ENCODE measurements at regions not wholly inside any gene's neighbourhood (a gene's known extent, or its start where the extent isn't known, plus 50 kb on each side); places are given as distances from the start of the nearest gene placed in this dataset.

GRCh38 chr4:138964716-138965426 is 50.7 kb upstream of the NOCT start:
- intact Hi-C loops (cut with micrococcal nuclease) = no loop called here
- DNase-seq (no peak), ATAC-seq (no peak)
- CTCF ChIA-PET = no interaction called here
- H3K27ac ChIP-seq (ENCODE audit: low read length) = no peak overlapping the region
- no peaks in the 10 kb centered on the region for H3K79me2 ChIP-seq (ENCODE audit: low read length)
- H3K36me3 ChIP-seq (ENCODE audit: low read depth, low read length) = no peaks in the 10 kb centered on the region
- POLR2A ChIA-PET (ENCODE audit: unreplicated experiment) = no interaction called here
- no peaks in the 10 kb centered on the region for H3K27me3 ChIP-seq (ENCODE audit: low read length)
- H3F3A ChIP-seq (ENCODE audit: low read length, unreplicated experiment) = no peaks in the 10 kb centered on the region
- H2AFZ ChIP-seq (ENCODE audit: low read length) = no peak overlapping the region
- H3K4me3 ChIP-seq (ENCODE audit: low read length) = no peak overlapping the region
- H3K9me3 ChIP-seq (ENCODE audit: low read length) = no peaks in the 10 kb centered on the region
- H3K9me2 ChIP-seq (replicated peaks; ENCODE audit: low read length) = no peaks in the 10 kb centered on the region
- no peaks in the 10 kb centered on the region for H3K4me1 ChIP-seq (ENCODE audit: insufficient read depth, low read length)
- H3K4me2 ChIP-seq (ENCODE audit: low read length) = no peak overlapping the region
- no TSS peak for BruUV-seq (replicated peaks)
- H3K9ac ChIP-seq (ENCODE audit: low read length) = no peak overlapping the region
- H4K20me1 ChIP-seq (ENCODE audit: low read length) = no peaks in the 10 kb centered on the region
- TF ChIP-seq EZH2phosphoT487 (IDR thresholded peaks at IDR 0.05; ENCODE audit: borderline replicate concordance, low read length) (no peak), EZH2 (IDR thresholded peaks at IDR 0.05; ENCODE audit: low read length, unreplicated experiment) (no peak), CTCF (conservative IDR thresholded peaks at IDR 0.05; ENCODE audit: low read depth, low read length) (no peak)

GRCh38 chr4:138963412-138963811 is 52.2 kb upstream of the NOCT start:
- CTCF ChIA-PET = no interaction called here
- H3K9ac ChIP-seq (ENCODE audit: low read length) = no peak overlapping the region
- H3K27ac ChIP-seq (ENCODE audit: low read length) = no peak overlapping the region
- no peak for ATAC-seq
- intact Hi-C loops (cut with micrococcal nuclease) = no loop called here
- H3K4me1 ChIP-seq (ENCODE audit: insufficient read depth, low read length) = no peaks in the 10 kb centered on the region
- no peaks in the 10 kb centered on the region for H3K27me3 ChIP-seq (ENCODE audit: low read length)
- H3K79me2 ChIP-seq (ENCODE audit: low read length) = no peaks in the 10 kb centered on the region
- no peak overlapping the region for H2AFZ ChIP-seq (ENCODE audit: low read length)
- H4K20me1 ChIP-seq (ENCODE audit: low read length) = no peaks in the 10 kb centered on the region
- no peaks in the 10 kb centered on the region for H3K9me2 ChIP-seq (replicated peaks; ENCODE audit: low read length)
- no peak overlapping the region for H3K4me2 ChIP-seq (ENCODE audit: low read length)
- no peaks in the 10 kb centered on the region for H3F3A ChIP-seq (ENCODE audit: low read length, unreplicated experiment)
- POLR2A ChIA-PET (ENCODE audit: unreplicated experiment) = no interaction called here
- H3K4me3 ChIP-seq (ENCODE audit: low read length) = no peak overlapping the region
- no peaks in the 10 kb centered on the region for H3K36me3 ChIP-seq (ENCODE audit: low read depth, low read length)
- H3K9me3 ChIP-seq (ENCODE audit: low read length) = no peaks in the 10 kb centered on the region
- no peak for DNase-seq
- TF ChIP-seq EZH2 (IDR thresholded peaks at IDR 0.05; ENCODE audit: low read length, unreplicated experiment) (no peak), EZH2phosphoT487 (IDR thresholded peaks at IDR 0.05; ENCODE audit: borderline replicate concordance, low read length) (no peak)
- BruUV-seq (replicated peaks) = no TSS peak

- Histone ChIP-seq H3K4me1 (ENCODE audit: insufficient read depth, low read length) (no peaks in the 10 kb centered on the region), H3K4me2 (ENCODE audit: low read length) (no peak overlapping the region), H3K36me3 (ENCODE audit: low read depth, low read length) (no peaks in the 10 kb centered on the region), H3K9me3 (ENCODE audit: low read length) (no peaks in the 10 kb centered on the region), H3K9ac (ENCODE audit: low read length) (no peak overlapping the region), H3F3A (ENCODE audit: low read length, unreplicated experiment) (no peaks in the 10 kb centered on the region), H3K4me3 (ENCODE audit: low read length) (no peak overlapping the region), H3K79me2 (ENCODE audit: low read length) (no peaks in the 10 kb centered on the region), H3K27me3 (ENCODE audit: low read length) (no peaks in the 10 kb centered on the region), H2AFZ (ENCODE audit: low read length) (no peak overlapping the region), H3K27ac (ENCODE audit: low read length) (no peak overlapping the region), H3K9me2 (replicated peaks; ENCODE audit: low read length) (no peaks in the 10 kb centered on the region), H4K20me1 (ENCODE audit: low read length) (no peaks in the 10 kb centered on the region)
- ATAC-seq (no peak), DNase-seq (no peak)
- BruUV-seq (replicated peaks) = no TSS peak
- CTCF ChIA-PET = no interaction called here
- intact Hi-C loops (cut with micrococcal nuclease) = no loop called here
- no peak for TF ChIP-seq EZH2phosphoT487 (IDR thresholded peaks at IDR 0.05; ENCODE audit: borderline replicate concordance, low read length)
- no peak for TF ChIP-seq CTCF (conservative IDR thresholded peaks at IDR 0.05; ENCODE audit: low read depth, low read length)
- no peak for TF ChIP-seq EZH2 (IDR thresholded peaks at IDR 0.05; ENCODE audit: low read length, unreplicated experiment)
- POLR2A ChIA-PET (ENCODE audit: unreplicated experiment) = no interaction called here
These were observed 53.9 kb upstream of the NOCT start for GRCh38 chr4:138961664-138962063.

Data from PC-3 (cell line).